ENCODE measurements at regions not wholly inside any gene's neighbourhood (a gene's known extent, or its start where the extent isn't known, plus 50 kb on each side); places are given as distances from the start of the nearest gene placed in this dataset.

GRCh38 chr7:68446183-68446582 is 1152.1 kb upstream of the AUTS2 start:
- TF ChIP-seq CTCF (IDR thresholded peaks at IDR 0.05) (no peak), POLR2A (IDR thresholded peaks at IDR 0.05) (no peak)

Measured in ovary (tissue), 3 donors.